Mesothelial cell of epicardium (in vitro differentiated cells): ENCODE measurements at regions not wholly inside any gene's neighbourhood (a gene's known extent, or its start where the extent isn't known, plus 50 kb on each side); places are given as distances from the start of the nearest gene placed in this dataset.
"Not testable (repeated sequence)": the region's sequence is repeated elsewhere in the genome, so short reads cannot be mapped to it uniquely, and the experiment has no call there.

Source experiments
- DNase-seq, 2 experiments: peaks; one replicate each; pipeline ENCODE4 v3.0.0; 2021; ENCODE audit warnings: low spot score in 2 of 2; ENCODE audit not compliant: unreplicated experiment in 2 of 2
- H3K27ac Mint-ChIP-seq: 2 replicates; pipeline ENCODE4 v1.8.0; 2021; ENCODE audit warnings: mixed read lengths
- H3K27me3 Mint-ChIP-seq: 2 replicates; pipeline ENCODE4 v1.8.0; 2021; ENCODE audit warnings: low read depth, mixed read lengths
- H3K36me3 Mint-ChIP-seq: 2 replicates; pipeline ENCODE4 v1.8.0; 2021; ENCODE audit warnings: mixed read lengths
- H3K4me1 Mint-ChIP-seq: 2 replicates; pipeline ENCODE4 v1.8.0; 2021; ENCODE audit warnings: mixed read lengths
- H3K4me3 Mint-ChIP-seq: 2 replicates; pipeline ENCODE4 v1.8.0; 2021; ENCODE audit warnings: mild to moderate bottlenecking, moderate library complexity, mixed read lengths
- H3K9me3 Mint-ChIP-seq: 2 replicates; pipeline ENCODE4 v1.8.0; 2021; ENCODE audit warnings: mixed read lengths
- CTCF ChIP-seq: fragments of 200-600 bp; sonication (generic); IDR thresholded peaks from one replicate; pipeline ENCODE4 v1.5.0; 2021; ENCODE audit warnings: antibody characterized with exemption; ENCODE audit not compliant: unreplicated experiment

GRCh38 chr7:133164498-133164897 lies 82.6 kb upstream of the CHCHD3 start:
- Mint-ChIP-seq H3K36me3 (no peaks in the 10 kb centered on the region), H3K9me3 (peaks cover 3% of the 10 kb centered on the region), H3K4me1 (peaks cover 9% of the 10 kb centered on the region), H3K27me3 (peaks cover 19% of the 10 kb centered on the region), H3K4me3 (no peak overlapping the region), H3K27ac (no peak overlapping the region)
- no peak for TF ChIP-seq CTCF
- DNase-seq = no peak

GRCh38 chr7:133165001-133165400 lies 83.1 kb upstream of the CHCHD3 start:
- H3K27me3 Mint-ChIP-seq = peaks cover 20% of the 10 kb centered on the region
- H3K4me3 Mint-ChIP-seq = no peak overlapping the region

GRCh38 chr7:133165529-133165928 lies 83.6 kb upstream of the CHCHD3 start:
- Mint-ChIP-seq H3K4me1 (peaks cover 3% of the 10 kb centered on the region), H3K36me3 (no peaks in the 10 kb centered on the region), H3K9me3 (peaks cover 3% of the 10 kb centered on the region), H3K4me3 (no peak overlapping the region), H3K27ac (no peak overlapping the region), H3K27me3 (peaks cover 23% of the 10 kb centered on the region)
- no peak for DNase-seq
- TF ChIP-seq CTCF = no peak

More at GRCh38 chr7:133165001-133165400, 83.1 kb upstream of the CHCHD3 start:
- no peaks in the 10 kb centered on the region for H3K36me3 Mint-ChIP-seq
- no peak overlapping the region for H3K27ac Mint-ChIP-seq
- H3K4me1 Mint-ChIP-seq = peaks cover 7% of the 10 kb centered on the region
- DNase-seq = no peak
- TF ChIP-seq CTCF = no peak
- peaks cover 3% of the 10 kb centered on the region for H3K9me3 Mint-ChIP-seq

GRCh38 chr7:133167300-133167699 lies 85.4 kb upstream of the CHCHD3 start:
- H3K36me3 Mint-ChIP-seq = no peaks in the 10 kb centered on the region
- no peak for DNase-seq
- peaks cover 23% of the 10 kb centered on the region for H3K27me3 Mint-ChIP-seq
- H3K4me1 Mint-ChIP-seq = no peaks in the 10 kb centered on the region
- TF ChIP-seq CTCF = no peak
- H3K27ac Mint-ChIP-seq = no peak overlapping the region
- peaks cover 3% of the 10 kb centered on the region for H3K9me3 Mint-ChIP-seq
- no peak overlapping the region for H3K4me3 Mint-ChIP-seq

GRCh38 chr7:133169167-133169822 lies 83.6 kb upstream of the EXOC4 start:
- H3K9me3 Mint-ChIP-seq, H3K4me3 Mint-ChIP-seq, H3K36me3 Mint-ChIP-seq, H3K4me1 Mint-ChIP-seq, H3K27ac Mint-ChIP-seq, DNase-seq: not testable (repeated sequence)
- H3K27me3 Mint-ChIP-seq = peaks cover 25% of the 10 kb centered on the region

- not testable (repeated sequence) for H3K36me3 Mint-ChIP-seq, DNase-seq, H3K4me3 Mint-ChIP-seq, H3K27me3 Mint-ChIP-seq, H3K4me1 Mint-ChIP-seq, H3K27ac Mint-ChIP-seq
- peaks cover 12% of the 10 kb centered on the region for H3K9me3 Mint-ChIP-seq
Measured at GRCh38 chr7:133177476-133177875, 75.4 kb upstream of the EXOC4 start.

GRCh38 chr7:133180717-133181116 lies 72.2 kb upstream of the EXOC4 start:
- TF ChIP-seq CTCF = no peak
- DNase-seq = no peak
- no peak overlapping the region for H3K4me3 Mint-ChIP-seq
- H3K9me3 Mint-ChIP-seq = peaks cover 12% of the 10 kb centered on the region
- H3K27ac Mint-ChIP-seq = no peak overlapping the region
- no peaks in the 10 kb centered on the region for H3K4me1 Mint-ChIP-seq
- H3K27me3 Mint-ChIP-seq = peaks cover 1% of the 10 kb centered on the region
- peaks cover 1% of the 10 kb centered on the region for H3K36me3 Mint-ChIP-seq
